ES-I3 (cell line): ENCODE measurements at regions not wholly inside any gene's neighbourhood (a gene's known extent, or its start where the extent isn't known, plus 50 kb on each side); places are given as distances from the start of the nearest gene placed in this dataset.

Experiments
- H3K36me3 ChIP-seq: 2 replicates; pipeline ENCODE4 v1.6.1; 2013; ENCODE audit warnings: mild to moderate bottlenecking, low read length, control low read depth, moderate library complexity; ENCODE audit not compliant: insufficient read depth
- H3K4me1 ChIP-seq: 2 replicates; pipeline ENCODE4 v1.6.1; 2013; ENCODE audit warnings: mild to moderate bottlenecking, control low read depth, low read length; ENCODE audit not compliant: insufficient read depth
- H3K9ac ChIP-seq: 2 replicates; pipeline ENCODE4 v1.6.1; 2013; ENCODE audit warnings: low read depth, mild to moderate bottlenecking, low read length, moderate library complexity
- H3K9me3 ChIP-seq: 2 replicates; pipeline ENCODE4 v1.6.1; 2013; ENCODE audit warnings: mild to moderate bottlenecking, low read length, moderate library complexity; ENCODE audit not compliant: control insufficient read depth, insufficient read depth

DNA sequence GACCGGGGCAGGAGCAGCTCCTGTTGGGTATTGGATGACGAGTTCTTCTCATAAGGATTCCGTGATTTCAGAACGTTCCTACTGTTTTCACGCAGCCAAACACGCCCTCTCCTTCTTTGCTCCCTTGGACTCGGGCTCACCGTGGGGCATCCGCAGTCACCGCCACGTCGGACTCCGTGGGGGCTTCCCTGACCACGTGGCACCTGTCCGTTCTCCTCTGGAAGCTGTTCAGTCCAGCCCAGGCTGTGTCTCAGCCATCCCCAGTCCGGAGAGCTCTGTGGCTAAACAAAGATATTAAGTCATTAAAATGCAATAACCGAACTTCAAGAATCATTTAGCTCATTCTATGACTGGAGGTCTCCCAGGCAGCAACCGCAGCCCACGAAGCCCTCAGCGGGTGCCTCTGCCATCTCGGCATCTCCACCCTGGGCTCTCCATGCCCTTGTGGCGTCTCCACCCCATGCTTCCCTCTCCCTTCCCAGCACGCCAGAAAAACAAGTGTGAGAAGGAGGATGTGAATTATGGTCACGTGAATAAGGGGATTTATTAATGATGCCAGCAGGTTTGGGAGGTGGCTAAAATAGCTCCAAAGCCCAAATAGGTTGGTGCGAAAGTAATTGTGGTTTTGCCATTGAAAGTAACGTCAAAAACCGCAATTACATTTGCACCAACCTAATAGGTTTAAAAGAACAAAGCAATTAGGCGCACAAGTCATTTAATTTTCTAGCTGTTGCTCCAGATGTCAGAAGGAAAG lies 224.6 kb upstream of the PPP2R2D start:
- no peaks in the 10 kb centered on the region for H3K36me3 ChIP-seq
- no peak overlapping the region; the same call in 1 of the 2 replicates for H3K9ac ChIP-seq
- H3K4me1 ChIP-seq = peaks cover 11% of the 10 kb centered on the region
- H3K9me3 ChIP-seq = peaks cover 3% of the 10 kb centered on the region; the same call in 1 of the 2 replicates

GRCh38 chr10:131676800-131677421 lies 223.9 kb upstream of the PPP2R2D start:
- Histone ChIP-seq H3K4me1 (peaks cover 11% of the 10 kb centered on the region), H3K9me3 (peaks cover 3% of the 10 kb centered on the region; the same call in 1 of the 2 replicates), H3K9ac (peak overlapping the region; percentile 48), H3K36me3 (no peaks in the 10 kb centered on the region)

DNA sequence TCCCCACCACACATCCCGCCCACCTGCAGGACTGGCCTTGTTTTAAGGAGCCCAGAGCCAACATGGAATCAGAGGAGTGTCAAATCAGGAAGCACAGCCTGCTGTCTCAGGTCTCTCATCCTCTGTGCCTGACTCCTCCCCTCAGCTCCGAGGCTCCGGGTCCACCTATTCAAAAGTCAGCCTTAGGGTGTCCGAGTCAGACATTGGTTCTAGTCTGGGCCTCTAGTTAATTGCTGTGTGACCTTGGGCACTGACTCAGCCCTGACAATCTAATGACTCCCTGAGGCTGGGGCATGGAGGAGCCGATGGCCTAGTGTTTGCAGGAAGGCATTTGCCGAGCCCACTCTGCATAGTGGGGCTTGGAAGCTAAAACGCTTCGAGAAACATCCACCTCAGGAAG lies 223.1 kb upstream of the PPP2R2D start:
- peaks cover 11% of the 10 kb centered on the region for H3K4me1 ChIP-seq
- H3K9me3 ChIP-seq = peaks cover under 1% of the 10 kb centered on the region; the same call in 1 of the 2 replicates
- no peaks in the 10 kb centered on the region for H3K36me3 ChIP-seq
- no peak overlapping the region for H3K9ac ChIP-seq

DNA sequence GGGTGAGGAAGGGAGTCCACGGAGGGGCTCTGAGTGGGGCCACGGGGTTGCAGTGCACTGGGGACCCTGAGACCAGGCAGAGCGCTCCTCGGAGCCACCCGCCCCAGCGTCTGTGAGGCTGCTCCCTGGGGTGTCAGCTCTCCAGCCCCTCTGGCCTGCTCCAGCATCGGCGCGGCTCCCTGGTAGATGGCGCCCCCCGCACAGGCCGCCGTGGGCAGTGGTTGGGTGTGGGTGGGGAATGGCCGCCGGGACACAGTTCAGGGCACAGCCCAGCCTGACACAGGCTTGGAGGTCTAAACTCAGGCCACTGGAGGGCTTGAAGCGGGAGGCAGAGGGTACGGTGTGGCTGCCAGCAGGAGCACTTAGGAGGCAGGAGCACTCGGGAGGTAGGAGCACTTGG lies 222.6 kb upstream of the PPP2R2D start:
- Histone ChIP-seq H3K36me3 (no peaks in the 10 kb centered on the region), H3K4me1 (peaks cover 11% of the 10 kb centered on the region), H3K9me3 (no peaks in the 10 kb centered on the region), H3K9ac (no peak overlapping the region)

GRCh38 chr10:131678613-131679012 lies 222.2 kb upstream of the PPP2R2D start:
- no peak overlapping the region for H3K9ac ChIP-seq
- H3K9me3 ChIP-seq = no peaks in the 10 kb centered on the region
- no peaks in the 10 kb centered on the region for H3K36me3 ChIP-seq
- peaks cover 11% of the 10 kb centered on the region for H3K4me1 ChIP-seq

GRCh38 chr10:131679926-131680325 lies 220.9 kb upstream of the PPP2R2D start:
- Histone ChIP-seq H3K4me1 (peaks cover 11% of the 10 kb centered on the region), H3K36me3 (no peaks in the 10 kb centered on the region), H3K9me3 (no peaks in the 10 kb centered on the region), H3K9ac (no peak overlapping the region)

- Histone ChIP-seq H3K4me1 (peaks cover 6% of the 10 kb centered on the region), H3K9ac (no peak overlapping the region), H3K36me3 (no peaks in the 10 kb centered on the region), H3K9me3 (no peaks in the 10 kb centered on the region)
These were observed 219.7 kb upstream of the PPP2R2D start for GRCh38 chr10:131681122-131681521.

DNA sequence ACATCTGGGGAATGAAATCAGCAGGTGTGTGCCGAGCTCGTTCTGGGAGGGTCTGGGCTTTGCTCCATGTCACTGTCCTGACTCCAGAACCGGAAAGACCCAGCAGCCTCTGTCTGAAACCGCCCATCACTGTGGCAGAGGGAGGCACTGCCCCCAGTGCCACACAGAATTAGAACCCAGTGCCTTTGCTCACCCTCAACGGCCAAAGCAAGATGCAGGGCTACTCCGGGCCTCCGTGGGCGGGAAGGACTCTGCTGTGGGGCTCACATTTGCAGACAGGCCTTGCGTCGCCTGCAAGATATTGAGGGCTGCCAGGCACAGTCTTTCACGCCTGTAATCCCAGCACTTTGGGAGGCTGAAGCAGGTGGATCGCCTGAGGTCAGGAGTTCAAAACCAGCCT lies 219.2 kb upstream of the PPP2R2D start:
- Histone ChIP-seq H3K4me1 (peaks cover under 1% of the 10 kb centered on the region), H3K36me3 (no peaks in the 10 kb centered on the region), H3K9me3 (no peaks in the 10 kb centered on the region), H3K9ac (no peak overlapping the region)

- no peaks in the 10 kb centered on the region for H3K9me3 ChIP-seq
- H3K36me3 ChIP-seq = no peaks in the 10 kb centered on the region
- H3K9ac ChIP-seq = no peak overlapping the region
- no peaks in the 10 kb centered on the region for H3K4me1 ChIP-seq
These were observed 218.4 kb upstream of the PPP2R2D start for GRCh38 chr10:131682271-131682962.

- Histone ChIP-seq H3K9ac (no peak overlapping the region), H3K4me1 (peaks cover under 1% of the 10 kb centered on the region; the same call in 1 of the 2 replicates), H3K36me3 (no peaks in the 10 kb centered on the region), H3K9me3 (no peaks in the 10 kb centered on the region)
These were observed 217.4 kb upstream of the PPP2R2D start for GRCh38 chr10:131683281-131683861.

DNA sequence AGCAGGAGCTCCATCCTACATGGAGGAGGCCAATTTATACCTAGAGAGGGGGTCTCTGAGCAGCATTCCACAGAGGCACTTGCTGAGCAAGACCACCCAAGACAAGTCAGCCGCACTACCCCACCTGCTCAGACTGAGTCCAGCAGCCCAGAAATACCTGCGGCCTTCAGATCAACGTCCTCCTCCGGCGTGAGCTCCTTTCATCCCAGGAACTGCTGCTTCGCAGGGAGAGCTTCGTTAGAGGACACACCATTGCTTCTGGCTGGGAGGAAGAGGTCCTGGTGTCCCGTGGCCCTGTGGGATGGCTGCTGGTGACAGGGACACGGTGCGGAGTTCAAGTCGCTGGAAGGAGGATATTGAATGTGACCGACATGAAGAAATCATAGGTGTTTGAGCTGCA lies 216.9 kb upstream of the PPP2R2D start:
- Histone ChIP-seq H3K36me3 (no peaks in the 10 kb centered on the region), H3K4me1 (peaks cover 3% of the 10 kb centered on the region; the same call in 1 of the 2 replicates), H3K9ac (no peak overlapping the region), H3K9me3 (no peaks in the 10 kb centered on the region)

DNA sequence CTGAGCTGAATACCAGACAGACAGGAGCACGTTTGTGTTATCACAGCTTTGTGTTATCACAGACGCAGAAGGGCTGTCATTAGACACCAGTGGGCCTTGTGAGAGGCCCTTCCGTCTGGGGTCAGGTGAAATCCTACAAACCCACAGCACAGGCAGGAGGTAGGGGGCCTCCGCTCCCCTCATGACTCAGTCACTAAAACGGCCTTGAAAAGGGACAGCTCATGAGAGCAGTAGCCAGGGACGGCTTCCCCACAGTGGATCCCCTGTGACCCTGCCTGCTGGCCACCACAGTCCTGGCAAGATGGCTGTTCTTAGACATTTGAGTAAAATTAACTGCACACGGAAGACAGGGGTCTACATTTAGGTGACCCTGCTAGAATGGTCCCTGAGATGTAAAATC lies 215.8 kb upstream of the PPP2R2D start:
- no peaks in the 10 kb centered on the region for H3K36me3 ChIP-seq
- no peaks in the 10 kb centered on the region for H3K9me3 ChIP-seq
- peaks cover 3% of the 10 kb centered on the region; the same call in 1 of the 2 replicates for H3K4me1 ChIP-seq
- H3K9ac ChIP-seq = no peak overlapping the region

- H3K36me3 ChIP-seq = no peaks in the 10 kb centered on the region
- H3K4me1 ChIP-seq = peaks cover 3% of the 10 kb centered on the region; the same call in 1 of the 2 replicates
- H3K9ac ChIP-seq = no peak overlapping the region
- no peaks in the 10 kb centered on the region for H3K9me3 ChIP-seq
These were observed 215.2 kb upstream of the PPP2R2D start for GRCh38 chr10:131685576-131685975.

- peaks cover 3% of the 10 kb centered on the region; the same call in 1 of the 2 replicates for H3K4me1 ChIP-seq
- no peaks in the 10 kb centered on the region for H3K9me3 ChIP-seq
- no peaks in the 10 kb centered on the region for H3K36me3 ChIP-seq
- H3K9ac ChIP-seq = no peak overlapping the region
These were observed 213.9 kb upstream of the PPP2R2D start for GRCh38 chr10:131686781-131687420.
